ENCODE measurements at regions not wholly inside any gene's neighbourhood (a gene's known extent, or its start where the extent isn't known, plus 50 kb on each side); places are given as distances from the start of the nearest gene placed in this dataset.
"Not testable (repeated sequence)": the region's sequence is repeated elsewhere in the genome, so short reads cannot be mapped to it uniquely, and the experiment has no call there.

DNA sequence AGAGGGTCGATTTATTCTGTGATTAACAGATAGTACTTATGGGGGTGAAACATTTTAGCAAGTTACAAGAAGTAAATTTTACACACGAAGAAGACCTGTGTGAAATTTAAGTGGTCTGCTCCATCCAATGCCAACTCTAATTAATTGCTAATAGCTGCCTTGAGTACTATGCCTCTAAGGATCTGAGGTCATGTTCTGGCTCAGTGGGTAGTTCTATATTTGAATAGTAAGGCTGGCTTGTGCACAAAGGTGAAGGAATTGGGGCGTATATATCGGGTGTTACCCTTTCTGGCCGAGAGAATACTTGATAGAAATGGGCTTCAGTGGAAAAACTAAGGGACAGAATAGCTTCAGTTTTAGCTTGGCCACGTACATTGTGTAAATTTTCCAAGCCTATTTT lies 345.2 kb upstream of the ANKRD30A start:
- H3K4me3 ChIP-seq (ENCODE audit: low read depth, low read length), result no peak overlapping the region
- TF ChIP-seq, protein P1, sequence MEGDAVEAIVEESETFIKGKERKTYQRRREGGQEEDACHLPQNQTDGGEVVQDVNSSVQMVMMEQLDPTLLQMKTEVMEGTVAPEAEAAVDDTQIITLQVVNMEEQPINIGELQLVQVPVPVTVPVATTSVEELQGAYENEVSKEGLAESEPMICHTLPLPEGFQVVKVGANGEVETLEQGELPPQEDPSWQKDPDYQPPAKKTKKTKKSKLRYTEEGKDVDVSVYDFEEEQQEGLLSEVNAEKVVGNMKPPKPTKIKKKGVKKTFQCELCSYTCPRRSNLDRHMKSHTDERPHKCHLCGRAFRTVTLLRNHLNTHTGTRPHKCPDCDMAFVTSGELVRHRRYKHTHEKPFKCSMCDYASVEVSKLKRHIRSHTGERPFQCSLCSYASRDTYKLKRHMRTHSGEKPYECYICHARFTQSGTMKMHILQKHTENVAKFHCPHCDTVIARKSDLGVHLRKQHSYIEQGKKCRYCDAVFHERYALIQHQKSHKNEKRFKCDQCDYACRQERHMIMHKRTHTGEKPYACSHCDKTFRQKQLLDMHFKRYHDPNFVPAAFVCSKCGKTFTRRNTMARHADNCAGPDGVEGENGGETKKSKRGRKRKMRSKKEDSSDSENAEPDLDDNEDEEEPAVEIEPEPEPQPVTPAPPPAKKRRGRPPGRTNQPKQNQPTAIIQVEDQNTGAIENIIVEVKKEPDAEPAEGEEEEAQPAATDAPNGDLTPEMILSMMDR (IDR thresholded peaks at IDR 0.05; ENCODE audit: low read depth, low read length), result no peak
- TF ChIP-seq, protein P2, sequence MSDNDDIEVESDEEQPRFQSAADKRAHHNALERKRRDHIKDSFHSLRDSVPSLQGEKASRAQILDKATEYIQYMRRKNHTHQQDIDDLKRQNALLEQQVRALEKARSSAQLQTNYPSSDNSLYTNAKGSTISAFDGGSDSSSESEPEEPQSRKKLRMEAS (IDR thresholded peaks at IDR 0.05; ENCODE audit: low read depth, low read length), result no peak
- TF ChIP-seq MYC (IDR thresholded peaks at IDR 0.05; ENCODE audit: low read depth, low read length) (no peak), POLR2A (IDR thresholded peaks at IDR 0.05; ENCODE audit: extremely low read depth, insufficient read length) (no peak)
- DNase-seq (ENCODE audit: low read depth), result no peak

GRCh38 chr10:36779238-36779846 lies 346.1 kb upstream of the ANKRD30A start:
- no peak overlapping the region for H3K4me3 ChIP-seq (ENCODE audit: low read depth, low read length)
- DNase-seq (ENCODE audit: low read depth), result peak; percentile 32
- TF ChIP-seq, protein P2 (IDR thresholded peaks at IDR 0.05; ENCODE audit: low read depth, low read length), result 0 out of 2 replicates have a peak, but pooled peaks have one; percentile 27
- TF ChIP-seq MYC (IDR thresholded peaks at IDR 0.05; ENCODE audit: low read depth, low read length), result no peak

DNA sequence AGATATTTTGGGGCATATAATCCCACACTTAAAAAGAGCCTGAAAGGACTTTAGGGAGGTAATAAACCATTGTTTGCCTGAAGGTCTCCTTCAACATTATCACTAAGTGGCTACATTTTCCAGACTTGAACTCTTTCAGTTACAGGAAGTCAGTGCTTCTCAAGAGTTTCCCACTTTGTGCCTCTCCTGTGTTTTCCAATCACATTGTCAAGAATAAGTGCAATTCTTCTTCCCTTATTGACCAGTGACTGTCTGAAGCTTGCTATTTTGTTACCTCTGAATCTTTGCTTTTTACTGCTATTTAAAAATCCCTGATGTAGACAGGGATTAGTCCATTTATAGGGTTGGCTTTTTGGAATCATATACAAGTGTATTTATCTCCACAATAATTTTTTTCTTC lies 346.7 kb upstream of the ANKRD30A start:
- TF ChIP-seq MYC (IDR thresholded peaks at IDR 0.05; ENCODE audit: low read depth, low read length) (no peak), POLR2A (IDR thresholded peaks at IDR 0.05; ENCODE audit: extremely low read depth, insufficient read length) (no peak)
- TF ChIP-seq, protein P1 (IDR thresholded peaks at IDR 0.05; ENCODE audit: low read depth, low read length), result no peak
- TF ChIP-seq, protein P2 (IDR thresholded peaks at IDR 0.05; ENCODE audit: low read depth, low read length), result no peak
- H3K4me3 ChIP-seq (ENCODE audit: low read depth, low read length), result no peak overlapping the region
- DNase-seq (ENCODE audit: low read depth), result no peak

- no peak for TF ChIP-seq MYC (IDR thresholded peaks at IDR 0.05; ENCODE audit: low read depth, low read length)
- TF ChIP-seq, protein P1 (IDR thresholded peaks at IDR 0.05; ENCODE audit: low read depth, low read length), result no peak
- TF ChIP-seq, protein P2 (IDR thresholded peaks at IDR 0.05; ENCODE audit: low read depth, low read length), result no peak
- TF ChIP-seq POLR2A (IDR thresholded peaks at IDR 0.05; ENCODE audit: extremely low read depth, insufficient read length), result no peak
These were observed 351.7 kb upstream of the ANKRD30A start for GRCh38 chr10:36773652-36774051.

DNA sequence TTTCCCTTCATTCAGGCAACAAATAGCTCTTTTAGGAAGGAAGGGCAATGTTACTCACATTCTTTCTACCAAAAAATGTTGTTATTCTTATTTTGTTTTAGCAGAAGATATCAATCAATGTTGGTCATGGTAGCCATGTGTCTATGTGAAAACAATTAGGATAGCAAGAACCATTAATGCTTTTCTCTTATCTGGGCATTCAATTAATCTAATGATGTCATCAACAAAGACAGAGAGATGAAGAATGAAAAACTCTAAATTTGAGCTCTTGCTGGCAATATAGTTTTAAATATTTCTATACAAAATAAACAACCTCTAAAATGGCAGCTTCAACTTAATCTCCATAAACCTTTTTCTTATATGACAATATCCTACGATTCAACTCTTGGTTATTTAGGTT lies 353.7 kb upstream of the ANKRD30A start:
- no peak overlapping the region for H3K4me3 ChIP-seq (ENCODE audit: low read depth, low read length)
- no peak for DNase-seq (ENCODE audit: low read depth)
- no peak for TF ChIP-seq MYC (IDR thresholded peaks at IDR 0.05; ENCODE audit: low read depth, low read length)

More at GRCh38 chr10:36773652-36774051, 351.7 kb upstream of the ANKRD30A start:
- no peak overlapping the region for H3K4me3 ChIP-seq (ENCODE audit: low read depth, low read length)
- no peak for DNase-seq (ENCODE audit: low read depth)

DNA sequence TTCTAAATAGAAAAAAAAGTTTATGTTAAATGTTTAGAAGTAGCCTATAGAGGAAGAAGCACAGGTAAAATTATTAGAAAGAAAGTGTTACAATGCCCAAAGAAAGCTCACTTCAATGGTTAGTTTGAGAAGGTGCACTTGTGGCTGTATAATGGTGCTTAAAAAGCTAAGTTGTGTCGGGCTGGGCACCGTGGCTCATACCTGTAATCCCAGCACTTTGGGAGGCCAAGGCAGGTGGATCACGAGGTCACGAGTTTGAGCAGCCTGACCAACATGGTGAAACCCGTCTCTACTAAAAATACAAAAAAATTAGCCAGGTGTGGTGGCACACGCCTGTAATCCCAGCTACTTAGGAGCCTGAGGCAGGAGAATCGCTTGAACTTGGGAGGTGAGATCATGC lies 355.7 kb upstream of the ANKRD30A start:
- DNase-seq (ENCODE audit: low read depth); H3K4me3 ChIP-seq (ENCODE audit: low read depth, low read length): not testable (repeated sequence)

- H3K4me3 ChIP-seq (ENCODE audit: low read depth, low read length), result no peak overlapping the region
- DNase-seq (ENCODE audit: low read depth), result no peak
- TF ChIP-seq MYC (IDR thresholded peaks at IDR 0.05; ENCODE audit: low read depth, low read length), result no peak
- TF ChIP-seq, protein P1 (IDR thresholded peaks at IDR 0.05; ENCODE audit: low read depth, low read length), result no peak
These were observed 358.5 kb upstream of the ANKRD30A start for GRCh38 chr10:36766940-36767339.
